K562 (cell line): ENCODE measurements at regions not wholly inside any gene's neighbourhood (a gene's known extent, or its start where the extent isn't known, plus 50 kb on each side); places are given as distances from the start of the nearest gene placed in this dataset.
"Not testable (repeated sequence)": the region's sequence is repeated elsewhere in the genome, so short reads cannot be mapped to it uniquely, and the experiment has no call there.

Experiments used
- ATAC-seq: fragments of 200-7000 bp; cut with Tn5 transposase; 3 replicates; pipeline ENCODE4 v1.9.1; 2020; ENCODE audit warnings: moderate library complexity
- BruUV-seq: library from RNA; stranded (reverse); fragments of 400-500 nt; replicated peaks from 2 replicates; lab custom pipeline; 2021; lab: Mats Ljungman, UMichigan
- CTCF ChIA-PET: fragments of 300-600 bp; formaldehyde crosslinking; extraction: SDS; loops from one replicate; lab custom pipeline; 2021; ENCODE audit warnings: low intra/inter-chr PET ratio; lab: Yijun Ruan, JAX
- POLR2A ChIA-PET: fragments of 300-600, 350-650 bp; sonication (Branson Sonifier 250); formaldehyde crosslinking; extraction: SDS; loops from one replicate; lab custom pipeline; 2021; ENCODE audit warnings: antibody characterized with exemption, inconsistent platforms; lab: Yijun Ruan, JAX
- DNase-seq, 4 experiments: peaks; one replicate each; pipeline versions ENCODE4 v3.0.0 to v3.0.0-alpha.2; 2011 to 2018; ENCODE audit warnings: low spot score in 3 of 4, mixed read lengths in 3 of 4; ENCODE audit errors: extremely low read depth in 1 of 4
- FAIRE-seq: peaks from 2 replicates; lab custom pipeline; 2011; peaks lifted over from hg19 to GRCh38; lab: Jason Lieb, UNC
- H2AFZ ChIP-seq: 2 replicates; pipeline ENCODE4 v1.6.0; 2011; ENCODE audit warnings: low read depth, low read length, control low read depth, inconsistent platforms
- H3K27ac ChIP-seq: fragments of 200-600 bp; 3 replicates; pipeline ENCODE4 v1.8.0; 2011; ENCODE audit warnings: low read depth, mild to moderate bottlenecking, control low read depth, inconsistent platforms, low read length, moderate library complexity, mixed read lengths; ENCODE audit errors: extremely low read depth
- H3K27me3 ChIP-seq, 2 experiments: fragments of 300-600 bp in 1 of 2; 2 replicates in 1 of 2; 3 replicates in 1 of 2; pipeline versions ENCODE4 v1.6.0 to v1.8.0; 2011; ENCODE audit warnings: inconsistent platforms in 2 of 2, low read length in 2 of 2, mild to moderate bottlenecking in 1 of 2, mixed read lengths in 1 of 2, moderate library complexity in 1 of 2; ENCODE audit not compliant: control insufficient read depth in 2 of 2, insufficient read depth in 2 of 2
- H3K36me3 ChIP-seq: fragments of 300-600 bp; 3 replicates; pipeline ENCODE4 v1.8.0; 2011; ENCODE audit warnings: mild to moderate bottlenecking, low read length, inconsistent platforms; ENCODE audit not compliant: control insufficient read depth, insufficient read depth
- H3K4me1 ChIP-seq, 2 experiments: fragments of 200-600 bp in 1 of 2; replicated peaks in 1 of 2; 2 replicates in 1 of 2; 3 replicates in 1 of 2; pipeline versions ENCODE4 v1.5.1 to v1.8.0; 2011; ENCODE audit warnings: inconsistent platforms in 2 of 2, low read length in 2 of 2, mild to moderate bottlenecking in 1 of 2, mixed read lengths in 1 of 2, moderate library complexity in 1 of 2; ENCODE audit not compliant: control insufficient read depth in 2 of 2, insufficient read depth in 2 of 2
- H3K4me2 ChIP-seq: 2 replicates; pipeline ENCODE4 v1.6.1; 2011; ENCODE audit warnings: low read length, control low read depth, inconsistent platforms, mixed read lengths; ENCODE audit not compliant: insufficient read depth
- H3K4me3 ChIP-seq: fragments of 200-600 bp; sonication (generic), shearing (Covaris generic); 2 replicates; pipeline ENCODE4 v1.5.1; 2016; ENCODE audit warnings: control low read depth, inconsistent platforms
- H3K79me2 ChIP-seq: fragments of 200-600 bp; 3 replicates; pipeline ENCODE4 v1.8.0; 2011; ENCODE audit warnings: low read length, inconsistent platforms; ENCODE audit not compliant: control insufficient read depth, insufficient read depth
- H3K9ac ChIP-seq, 2 experiments: 2 replicates each; pipeline versions ENCODE4 v1.6.0 to v1.6.1; 2011; ENCODE audit warnings: low read depth in 2 of 2, low read length in 2 of 2, control low read depth in 1 of 2, inconsistent platforms in 1 of 2, mild to moderate bottlenecking in 1 of 2, mixed read lengths in 1 of 2; ENCODE audit not compliant: insufficient read depth in 1 of 2
- H3K9me1 ChIP-seq: one replicate; pipeline ENCODE4 v1.6.0; 2011; ENCODE audit warnings: inconsistent platforms, mild to moderate bottlenecking, low read length, moderate library complexity; ENCODE audit not compliant: control insufficient read depth, insufficient read depth
- H3K9me3 ChIP-seq: replicated peaks from 2 replicates; pipeline ENCODE4 v1.5.1; 2011; ENCODE audit warnings: low read depth, low read length, inconsistent platforms; ENCODE audit not compliant: control insufficient read depth, insufficient read depth
- H4K20me1 ChIP-seq: replicated peaks from 2 replicates; pipeline ENCODE4 v1.6.1; 2011; ENCODE audit warnings: low read length, inconsistent platforms, mixed read lengths; ENCODE audit not compliant: control insufficient read depth, insufficient read depth
- WGBS: fragments of 100-300 bp; shearing (Covaris generic); methylation state at CpG from one replicate; pipeline ENCODE4 v1.1.6; 2016; ENCODE audit warnings: low coverage, mixed read lengths; ENCODE audit not compliant: insufficient coverage; ENCODE audit errors: missing lambda C conversion rate; 5-methylcytosine and 5-hydroxymethylcytosine counted together
- in situ Hi-C: fragments of 300-500 bp; cut with MboI; formaldehyde crosslinking; loops from 4 replicates; pipeline ENCODE4 v1.15.0; 2018; ENCODE audit warnings: inconsistent platforms, mixed read lengths
- intact Hi-C: fragments of 100-400 bp; cut with micrococcal nuclease; formaldehyde crosslinking; loops from 2 replicates; pipeline ENCODE4 v1.14.2; 2022

GRCh38 chr9:41697080-41697479 lies 432.1 kb downstream of the CNTNAP3B start:
- H3K36me3 ChIP-seq, FAIRE-seq, H3K27ac ChIP-seq, H3K4me2 ChIP-seq, H3K79me2 ChIP-seq, H4K20me1 ChIP-seq, CTCF ChIA-PET, H3K4me1 ChIP-seq, H3K9me3 ChIP-seq, DNase-seq, H2AFZ ChIP-seq, H3K9ac ChIP-seq, H3K4me3 ChIP-seq, H3K9me1 ChIP-seq, POLR2A ChIA-PET, BruUV-seq, intact Hi-C loops, in situ Hi-C loops, H3K27me3 ChIP-seq, ATAC-seq: not testable (repeated sequence)
- WGBS = 45% methylated on average over 3 of the region's 4 CpGs

- ATAC-seq, CTCF ChIA-PET, H4K20me1 ChIP-seq, DNase-seq, intact Hi-C loops, H3K4me2 ChIP-seq, H3K79me2 ChIP-seq, H3K4me3 ChIP-seq, FAIRE-seq, H3K36me3 ChIP-seq, in situ Hi-C loops, BruUV-seq, H2AFZ ChIP-seq, H3K27me3 ChIP-seq, H3K9me1 ChIP-seq, H3K27ac ChIP-seq, H3K9ac ChIP-seq, H3K9me3 ChIP-seq, H3K4me1 ChIP-seq, POLR2A ChIA-PET: not testable (repeated sequence)
- WGBS = no CpG with 5 or more reads among the region's 23 CpGs
Measured at GRCh38 chr9:41679312-41679711, 449.9 kb downstream of the CNTNAP3B start.

- CTCF ChIA-PET, H4K20me1 ChIP-seq, H3K27me3 ChIP-seq, H2AFZ ChIP-seq, H3K4me1 ChIP-seq, H3K9me3 ChIP-seq, in situ Hi-C loops, H3K36me3 ChIP-seq, DNase-seq, ATAC-seq, H3K4me3 ChIP-seq, H3K4me2 ChIP-seq, BruUV-seq, H3K27ac ChIP-seq, POLR2A ChIA-PET, H3K9me1 ChIP-seq, H3K79me2 ChIP-seq, H3K9ac ChIP-seq, intact Hi-C loops, FAIRE-seq: not testable (repeated sequence)
- WGBS = 74% methylated on average over 9 of the region's 29 CpGs
Measured at GRCh38 chr9:41663497-41664036, 465.7 kb downstream of the CNTNAP3B start.

- ATAC-seq, POLR2A ChIA-PET, BruUV-seq, H3K79me2 ChIP-seq, in situ Hi-C loops, H3K9ac ChIP-seq, H3K36me3 ChIP-seq, H2AFZ ChIP-seq, H3K27me3 ChIP-seq, FAIRE-seq, H3K9me3 ChIP-seq, H4K20me1 ChIP-seq, H3K27ac ChIP-seq, intact Hi-C loops, H3K4me2 ChIP-seq, H3K4me3 ChIP-seq, H3K9me1 ChIP-seq, H3K4me1 ChIP-seq, CTCF ChIA-PET, DNase-seq: not testable (repeated sequence)
- WGBS = 86% methylated on average over 4 of the region's 10 CpGs
Measured at GRCh38 chr9:41658706-41659105, 469.6 kb upstream of the ZNG1F start.
